Gastrocnemius medialis (tissue), 4 donors: ENCODE measurements at regions not wholly inside any gene's neighbourhood (a gene's known extent, or its start where the extent isn't known, plus 50 kb on each side); places are given as distances from the start of the nearest gene placed in this dataset.
"Not testable (repeated sequence)": the region's sequence is repeated elsewhere in the genome, so short reads cannot be mapped to it uniquely, and the experiment has no call there.

Experiments used
- ATAC-seq, 2 donors: fragments of 150-250 bp; one replicate each; pipeline ENCODE4 v1.9.1; 2016
- DNase-seq, 2 donors: peaks; one replicate each; pipeline ENCODE4 v3.0.0-alpha.2; 2019
- H3K27ac ChIP-seq, 4 donors: fragments of 200-600 bp; sonication (generic); 1 replicate in 1 of 4; 2 replicates in 3 of 4; pipeline ENCODE4 v1.5.1; 2016 to 2018; ENCODE audit warnings: mild to moderate bottlenecking in 2 of 4, moderate library complexity in 1 of 4
- H3K27me3 ChIP-seq, 3 donors: fragments of 200-600 bp; sonication (generic) in 2 of 3; 1 replicate in 1 of 3; 2 replicates in 2 of 3; pipeline versions ENCODE4 v1.5.1 to v1.6.0; 2016 to 2019; ENCODE audit warnings: mild to moderate bottlenecking in 1 of 3, moderate library complexity in 1 of 3
- H3K36me3 ChIP-seq, 2 donors: fragments of 200-600 bp; sonication (generic) in 1 of 2; one replicate each; pipeline ENCODE4 v1.5.1; 2017 to 2018
- H3K4me1 ChIP-seq, 2 donors: fragments of 200-600 bp; sonication (generic) in 1 of 2; one replicate each; pipeline ENCODE4 v1.5.1; 2016 to 2017; ENCODE audit warnings: mild to moderate bottlenecking in 2 of 2
- H3K4me3 ChIP-seq, 4 donors: fragments of 200-600 bp; sonication (generic) in 3 of 4; 1 replicate in 1 of 4; 2 replicates in 3 of 4; pipeline ENCODE4 v1.5.1; 2016 to 2019; ENCODE audit warnings: mild to moderate bottlenecking in 2 of 4
- H3K9me3 ChIP-seq, 3 donors: fragments of 200-600 bp; sonication (generic) in 2 of 3; 1 replicate in 1 of 3; 2 replicates in 2 of 3; pipeline ENCODE4 v1.5.1; 2016 to 2019
- POLR2A ChIP-seq, 2 donors: fragments of 450-650 bp; IDR thresholded peaks; one replicate each; pipeline ENCODE4 v1.6.1; 2017; ENCODE audit warnings: antibody characterized with exemption in 2 of 2, mild to moderate bottlenecking in 2 of 2, moderate library complexity in 2 of 2
- in situ Hi-C, 4 donors: fragments of 200-750 bp; cut with MboI; loops; one replicate each; pipeline versions ENCODE4 v1.15.0 to v1.8.0; 2017; ENCODE audit warnings: low sequenced_read_pairs in 4 of 4
- intact Hi-C: fragments of 100-400 bp; cut with DNase I; formaldehyde crosslinking; loops from one replicate; pipeline ENCODE4 v1.15.1; 2023; ENCODE audit warnings: low total_unique reads
- TF ChIP-seq, protein P1 (sequence below), 5 experiments: fragments of 450-650 bp in 3 of 5; fragments of 200-600 bp in 2 of 5; sonication (generic) in 2 of 5; IDR thresholded peaks in 4 of 5; conservative IDR thresholded peaks in 1 of 5; 1 replicate in 4 of 5; 2 replicates in 1 of 5; pipeline ENCODE4 v1.5.1; 2016 to 2019; ENCODE audit warnings: antibody characterized with exemption in 5 of 5, mild to moderate bottlenecking in 3 of 5, moderate library complexity in 3 of 5

DNA sequence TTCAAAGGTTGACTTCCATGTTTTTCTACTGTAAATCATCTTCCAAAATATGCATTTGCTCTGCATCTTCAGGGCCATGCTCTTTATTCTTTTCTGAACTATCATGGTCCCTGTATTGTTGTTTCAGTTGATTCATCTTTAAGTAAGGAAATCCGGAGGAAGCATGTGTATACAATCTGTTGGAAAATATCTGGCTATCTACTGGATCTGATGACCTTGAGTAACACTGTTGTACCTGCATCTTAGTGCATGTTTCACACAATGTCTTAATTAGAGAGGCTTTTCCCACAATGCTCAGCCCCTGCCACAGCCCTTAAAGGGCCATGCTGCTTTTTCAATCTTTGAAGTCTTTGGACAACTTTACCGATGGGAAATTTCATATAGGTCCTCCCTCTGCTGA is 61.8 kb upstream of the SH3RF1 start:
- H3K27me3 ChIP-seq = no peaks in the 10 kb centered on the region
- DNase-seq (no peak), ATAC-seq (no peak)
- no peak overlapping the region for H3K27ac ChIP-seq
- intact Hi-C loops (no loop called here), in situ Hi-C loops (no loop called here)
- H3K36me3 ChIP-seq = no peaks in the 10 kb centered on the region
- no peaks in the 10 kb centered on the region for H3K4me1 ChIP-seq
- H3K9me3 ChIP-seq = no peaks in the 10 kb centered on the region
- no peak overlapping the region for H3K4me3 ChIP-seq
- TF ChIP-seq, protein P1, sequence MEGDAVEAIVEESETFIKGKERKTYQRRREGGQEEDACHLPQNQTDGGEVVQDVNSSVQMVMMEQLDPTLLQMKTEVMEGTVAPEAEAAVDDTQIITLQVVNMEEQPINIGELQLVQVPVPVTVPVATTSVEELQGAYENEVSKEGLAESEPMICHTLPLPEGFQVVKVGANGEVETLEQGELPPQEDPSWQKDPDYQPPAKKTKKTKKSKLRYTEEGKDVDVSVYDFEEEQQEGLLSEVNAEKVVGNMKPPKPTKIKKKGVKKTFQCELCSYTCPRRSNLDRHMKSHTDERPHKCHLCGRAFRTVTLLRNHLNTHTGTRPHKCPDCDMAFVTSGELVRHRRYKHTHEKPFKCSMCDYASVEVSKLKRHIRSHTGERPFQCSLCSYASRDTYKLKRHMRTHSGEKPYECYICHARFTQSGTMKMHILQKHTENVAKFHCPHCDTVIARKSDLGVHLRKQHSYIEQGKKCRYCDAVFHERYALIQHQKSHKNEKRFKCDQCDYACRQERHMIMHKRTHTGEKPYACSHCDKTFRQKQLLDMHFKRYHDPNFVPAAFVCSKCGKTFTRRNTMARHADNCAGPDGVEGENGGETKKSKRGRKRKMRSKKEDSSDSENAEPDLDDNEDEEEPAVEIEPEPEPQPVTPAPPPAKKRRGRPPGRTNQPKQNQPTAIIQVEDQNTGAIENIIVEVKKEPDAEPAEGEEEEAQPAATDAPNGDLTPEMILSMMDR (IDR thresholded peaks at IDR 0.05 in 4 of 5, conservative IDR thresholded peaks at IDR 0.05 in 1 of 5) = no peak
- TF ChIP-seq POLR2A (IDR thresholded peaks at IDR 0.05) = no peak

DNA sequence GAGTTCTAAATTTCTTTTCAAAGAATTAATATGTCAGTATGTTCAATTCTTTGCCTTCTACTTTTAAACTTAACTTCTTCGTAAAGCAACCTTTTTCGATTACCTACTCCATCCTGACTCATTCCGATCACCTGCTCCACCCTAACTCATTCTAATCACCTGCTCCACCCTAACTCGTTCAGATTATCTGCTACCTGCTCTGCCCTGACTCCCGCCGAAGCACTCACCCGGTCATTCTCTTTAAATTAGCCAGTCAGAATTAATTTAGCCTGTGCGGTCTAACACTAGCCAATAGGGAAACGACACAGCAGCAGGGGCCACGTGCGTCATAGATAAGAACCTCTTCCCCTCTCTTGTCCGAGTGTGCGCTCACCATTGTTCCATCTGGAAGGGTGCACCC is 60.1 kb upstream of the SH3RF1 start:
- Histone ChIP-seq H3K9me3 (no peaks in the 10 kb centered on the region), H3K27me3 (no peaks in the 10 kb centered on the region), H3K27ac (no peak overlapping the region), H3K4me1 (no peaks in the 10 kb centered on the region), H3K4me3 (no peak overlapping the region), H3K36me3 (no peaks in the 10 kb centered on the region)
- ATAC-seq (no peak), DNase-seq (no peak)
- intact Hi-C loops = no loop called here
- in situ Hi-C loops = no loop called here
- TF ChIP-seq, protein P1 (IDR thresholded peaks at IDR 0.05 in 4 of 5, conservative IDR thresholded peaks at IDR 0.05 in 1 of 5) = no peak
- no peak for TF ChIP-seq POLR2A (IDR thresholded peaks at IDR 0.05)

DNA sequence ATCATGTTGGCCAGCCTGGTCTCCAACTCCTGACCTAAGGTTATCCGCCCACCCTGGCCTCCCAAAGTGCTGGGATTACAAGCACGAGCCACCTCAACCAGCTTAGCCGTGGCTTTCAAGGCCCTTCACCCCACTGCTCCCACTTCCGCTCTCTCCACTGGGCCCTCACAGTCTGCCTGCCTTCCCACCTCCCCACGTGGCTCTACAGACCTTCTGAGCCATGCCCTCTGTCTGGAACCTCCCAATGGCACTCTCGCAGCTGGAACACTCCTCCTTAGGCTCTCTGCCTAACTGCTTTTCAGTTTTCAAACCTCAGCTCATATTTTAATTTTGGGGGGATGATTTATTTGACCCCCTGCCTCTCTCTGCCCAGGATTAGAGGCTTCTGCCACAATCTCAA is 59.3 kb upstream of the SH3RF1 start:
- H3K4me1 ChIP-seq = no peaks in the 10 kb centered on the region
- H3K27me3 ChIP-seq = no peaks in the 10 kb centered on the region
- in situ Hi-C loops = no loop called here
- DNase-seq (no peak), ATAC-seq (no peak)
- intact Hi-C loops = no loop called here
- no peaks in the 10 kb centered on the region for H3K36me3 ChIP-seq
- no peak overlapping the region for H3K27ac ChIP-seq
- H3K9me3 ChIP-seq = no peaks in the 10 kb centered on the region
- TF ChIP-seq, protein P1 (IDR thresholded peaks at IDR 0.05 in 4 of 5, conservative IDR thresholded peaks at IDR 0.05 in 1 of 5) = no peak
- TF ChIP-seq POLR2A (IDR thresholded peaks at IDR 0.05) = no peak
- H3K4me3 ChIP-seq = no peak overlapping the region

DNA sequence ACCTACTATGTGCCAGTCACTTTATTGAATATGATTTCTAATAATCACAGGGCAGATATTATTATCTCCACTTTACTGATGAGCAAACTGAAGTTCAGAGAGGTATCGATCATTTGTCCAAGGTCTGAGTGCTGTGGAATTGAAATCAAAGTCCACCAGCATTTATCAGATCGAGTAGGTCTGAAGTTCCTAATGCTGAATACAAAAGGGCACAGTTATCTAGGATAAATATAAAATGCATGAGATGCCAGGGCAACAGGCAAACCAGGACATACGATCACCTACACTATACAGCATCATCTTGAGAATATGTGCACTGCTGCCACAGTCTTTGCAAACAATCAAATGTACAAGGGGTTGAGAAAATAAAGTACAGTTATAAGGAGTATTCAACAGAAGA is 57.2 kb upstream of the SH3RF1 start:
- Histone ChIP-seq H3K27me3 (no peaks in the 10 kb centered on the region), H3K4me1 (no peaks in the 10 kb centered on the region), H3K4me3 (no peak overlapping the region), H3K36me3 (no peaks in the 10 kb centered on the region), H3K9me3 (no peaks in the 10 kb centered on the region), H3K27ac (no peak overlapping the region)
- intact Hi-C loops (no loop called here), in situ Hi-C loops (no loop called here)
- DNase-seq (no peak), ATAC-seq (no peak)
- TF ChIP-seq, protein P1 (IDR thresholded peaks at IDR 0.05 in 4 of 5, conservative IDR thresholded peaks at IDR 0.05 in 1 of 5) = no peak
- TF ChIP-seq POLR2A (IDR thresholded peaks at IDR 0.05) = no peak

DNA sequence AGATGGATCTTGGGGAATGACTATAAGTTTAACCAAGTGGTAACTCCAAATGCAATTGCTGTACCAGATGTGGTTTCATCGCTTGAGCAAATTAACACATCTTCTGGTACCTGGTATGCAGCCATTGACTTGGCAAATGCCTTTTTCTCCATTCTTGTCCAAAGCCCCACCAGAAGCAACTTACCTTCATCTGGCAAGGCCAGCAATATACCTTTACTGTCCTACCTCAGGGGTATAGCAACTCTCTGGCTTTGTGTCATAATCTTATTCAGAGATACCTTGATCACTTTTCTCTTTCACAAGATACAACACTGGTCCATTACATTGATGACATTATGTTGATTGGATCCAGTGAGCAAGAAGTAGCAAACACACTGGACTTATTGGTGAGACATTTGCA is 53.2 kb upstream of the SH3RF1 start:
- H3K9me3 ChIP-seq, in situ Hi-C loops, ATAC-seq, H3K4me1 ChIP-seq, DNase-seq, intact Hi-C loops, H3K27ac ChIP-seq, H3K4me3 ChIP-seq, H3K36me3 ChIP-seq, H3K27me3 ChIP-seq: not testable (repeated sequence)

DNA sequence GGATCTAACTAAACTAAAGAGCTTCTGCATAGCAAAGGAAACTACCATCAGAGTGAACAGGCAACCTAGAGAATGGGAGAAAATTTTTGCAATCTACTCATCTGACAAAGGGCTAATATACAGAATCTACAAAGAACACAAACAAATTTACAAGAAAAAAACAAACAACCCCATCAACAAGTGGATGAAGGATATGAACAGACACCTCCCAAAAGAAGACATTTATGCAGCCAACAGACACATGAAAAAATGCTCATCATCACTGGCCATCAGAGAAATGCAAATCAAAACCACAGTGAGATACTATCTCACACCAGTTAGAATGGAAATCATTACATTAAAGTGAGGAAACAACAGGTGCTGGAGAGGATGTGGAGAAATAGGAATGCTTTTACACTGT is 52.1 kb upstream of the SH3RF1 start:
- not testable (repeated sequence) for H3K9me3 ChIP-seq

More for the DNA sequence above, 52.1 kb upstream of the SH3RF1 start:
- H3K4me1 ChIP-seq, H3K27me3 ChIP-seq, H3K4me3 ChIP-seq, intact Hi-C loops, ATAC-seq, DNase-seq, H3K36me3 ChIP-seq, H3K27ac ChIP-seq, in situ Hi-C loops: not testable (repeated sequence)
